Keratinocyte (primary cell): ENCODE measurements at regions not wholly inside any gene's neighbourhood (a gene's known extent, or its start where the extent isn't known, plus 50 kb on each side); places are given as distances from the start of the nearest gene placed in this dataset.

Experiments
- DNase-seq: peaks from one replicate; pipeline ENCODE4 v3.0.0-alpha.2; 2011; ENCODE audit warnings: low read depth, missing footprints, low spot score
- FAIRE-seq: peaks from 2 replicates; lab custom pipeline; 2011; peaks lifted over from hg19 to GRCh38; lab: Jason Lieb, UNC
- H2AFZ ChIP-seq: 2 replicates; pipeline ENCODE4 v1.6.0; 2012; ENCODE audit warnings: low read length, control low read depth, inconsistent platforms; ENCODE audit not compliant: control insufficient read depth
- H3K27ac ChIP-seq: 2 replicates; pipeline ENCODE4 v1.5.1; 2011; ENCODE audit warnings: low read length; ENCODE audit not compliant: control insufficient read depth, insufficient read depth
- H3K27me3 ChIP-seq: 3 replicates; pipeline ENCODE4 v1.6.0; 2011; ENCODE audit warnings: low read length; ENCODE audit not compliant: control insufficient read depth, insufficient read depth; ENCODE audit errors: extremely low read depth
- H3K36me3 ChIP-seq, 2 experiments: 2 replicates in 1 of 2; 3 replicates in 1 of 2; pipeline ENCODE4 v1.5.1; 2011; ENCODE audit warnings: low read length in 2 of 2, mild to moderate bottlenecking in 1 of 2; ENCODE audit not compliant: control insufficient read depth in 2 of 2, insufficient read depth in 2 of 2; ENCODE audit errors: extremely low read depth in 1 of 2
- H3K4me1 ChIP-seq: 3 replicates; pipeline ENCODE4 v1.5.1; 2011; ENCODE audit warnings: low read length; ENCODE audit not compliant: control insufficient read depth, insufficient read depth; ENCODE audit errors: extremely low read depth
- H3K4me2 ChIP-seq: 3 replicates; pipeline ENCODE4 v1.6.0; 2011; ENCODE audit warnings: low read depth, low read length; ENCODE audit not compliant: control insufficient read depth, insufficient read depth; ENCODE audit errors: extremely low read depth
- H3K4me3 ChIP-seq, 3 experiments: fragments of 200-600 bp in 1 of 3; sonication (generic) in 1 of 3; 2 replicates in 2 of 3; 3 replicates in 1 of 3; pipeline ENCODE4 v1.5.1; 2011 to 2016; ENCODE audit warnings: low read length in 3 of 3, mild to moderate bottlenecking in 3 of 3, control low read depth in 2 of 3, inconsistent platforms in 1 of 3, low read depth in 1 of 3, mixed read lengths in 1 of 3, mixed run types in 1 of 3, moderate library complexity in 1 of 3; ENCODE audit not compliant: control insufficient read depth in 2 of 3, insufficient read depth in 2 of 3; ENCODE audit errors: extremely low read depth in 1 of 3
- H3K79me2 ChIP-seq: 2 replicates; pipeline ENCODE4 v1.6.0; 2012; ENCODE audit warnings: low read length; ENCODE audit not compliant: control insufficient read depth, insufficient read depth
- H3K9ac ChIP-seq: 3 replicates; pipeline ENCODE4 v1.6.0; 2011; ENCODE audit warnings: low read length; ENCODE audit not compliant: control insufficient read depth, insufficient read depth; ENCODE audit errors: extremely low read depth
- H3K9me1 ChIP-seq: 3 replicates; pipeline ENCODE4 v1.6.0; 2011; ENCODE audit warnings: low read length; ENCODE audit not compliant: control insufficient read depth, insufficient read depth; ENCODE audit errors: extremely low read depth
- H3K9me3 ChIP-seq: 2 replicates; pipeline ENCODE4 v1.5.1; 2012; ENCODE audit warnings: low read depth, low read length; ENCODE audit not compliant: control insufficient read depth
- H4K20me1 ChIP-seq: 3 replicates; pipeline ENCODE4 v1.6.0; 2011; ENCODE audit warnings: low read length; ENCODE audit not compliant: control insufficient read depth, insufficient read depth; ENCODE audit errors: extremely low read depth
- EZH2 ChIP-seq: IDR thresholded peaks from one replicate; pipeline ENCODE4 v1.6.1; 2012; ENCODE audit warnings: inconsistent platforms, mild to moderate bottlenecking, low read length, moderate library complexity
- dilution Hi-C: fragments of 300-500 bp; cut with MboI; formaldehyde crosslinking; loops from one replicate; pipeline ENCODE4 v1.7.0; 2020; ENCODE audit warnings: low sequenced_read_pairs; ENCODE audit not compliant: extremely low pct_ligation_motif_present
- TF ChIP-seq, protein P1 (sequence below), 3 experiments: IDR thresholded peaks in 1 of 3; conservative IDR thresholded peaks in 1 of 3; optimal IDR thresholded peaks in 1 of 3; 2 replicates in 2 of 3; 3 replicates in 1 of 3; pipeline versions ENCODE3 to v1.5.1; 2011; ENCODE audit warnings: low read length in 3 of 3, mild to moderate bottlenecking in 3 of 3, moderate library complexity in 2 of 3, control low read depth in 1 of 3, inconsistent platforms in 1 of 3; ENCODE audit not compliant: insufficient read depth in 2 of 3; ENCODE audit errors: extremely low read depth in 1 of 3

GRCh38 chr6:6872459-6873344 is 235.1 kb upstream of the RREB1 start:
- Histone ChIP-seq H2AFZ (no peak overlapping the region), H3K36me3 (no peaks in the 10 kb centered on the region), H3K27ac (no peak overlapping the region), H3K27me3 (no peaks in the 10 kb centered on the region), H4K20me1 (no peaks in the 10 kb centered on the region), H3K9me1 (no peaks in the 10 kb centered on the region), H3K9me3 (no peaks in the 10 kb centered on the region), H3K9ac (no peak overlapping the region), H3K4me1 (no peaks in the 10 kb centered on the region), H3K4me3 (no peak overlapping the region), H3K79me2 (no peaks in the 10 kb centered on the region), H3K4me2 (no peak overlapping the region)
- DNase-seq (no peak), FAIRE-seq (no peak)
- TF ChIP-seq, protein P1, sequence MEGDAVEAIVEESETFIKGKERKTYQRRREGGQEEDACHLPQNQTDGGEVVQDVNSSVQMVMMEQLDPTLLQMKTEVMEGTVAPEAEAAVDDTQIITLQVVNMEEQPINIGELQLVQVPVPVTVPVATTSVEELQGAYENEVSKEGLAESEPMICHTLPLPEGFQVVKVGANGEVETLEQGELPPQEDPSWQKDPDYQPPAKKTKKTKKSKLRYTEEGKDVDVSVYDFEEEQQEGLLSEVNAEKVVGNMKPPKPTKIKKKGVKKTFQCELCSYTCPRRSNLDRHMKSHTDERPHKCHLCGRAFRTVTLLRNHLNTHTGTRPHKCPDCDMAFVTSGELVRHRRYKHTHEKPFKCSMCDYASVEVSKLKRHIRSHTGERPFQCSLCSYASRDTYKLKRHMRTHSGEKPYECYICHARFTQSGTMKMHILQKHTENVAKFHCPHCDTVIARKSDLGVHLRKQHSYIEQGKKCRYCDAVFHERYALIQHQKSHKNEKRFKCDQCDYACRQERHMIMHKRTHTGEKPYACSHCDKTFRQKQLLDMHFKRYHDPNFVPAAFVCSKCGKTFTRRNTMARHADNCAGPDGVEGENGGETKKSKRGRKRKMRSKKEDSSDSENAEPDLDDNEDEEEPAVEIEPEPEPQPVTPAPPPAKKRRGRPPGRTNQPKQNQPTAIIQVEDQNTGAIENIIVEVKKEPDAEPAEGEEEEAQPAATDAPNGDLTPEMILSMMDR (optimal IDR thresholded peaks at IDR 0.05 in 1 of 3, IDR thresholded peaks at IDR 0.05 in 1 of 3, conservative IDR thresholded peaks at IDR 0.05 in 1 of 3; ENCODE audit: extremely low read depth in 1 of 3, insufficient read depth in 2 of 3, low read length in 3 of 3): no peak
- TF ChIP-seq EZH2: no peak
- dilution Hi-C loops: no loop called here

DNA sequence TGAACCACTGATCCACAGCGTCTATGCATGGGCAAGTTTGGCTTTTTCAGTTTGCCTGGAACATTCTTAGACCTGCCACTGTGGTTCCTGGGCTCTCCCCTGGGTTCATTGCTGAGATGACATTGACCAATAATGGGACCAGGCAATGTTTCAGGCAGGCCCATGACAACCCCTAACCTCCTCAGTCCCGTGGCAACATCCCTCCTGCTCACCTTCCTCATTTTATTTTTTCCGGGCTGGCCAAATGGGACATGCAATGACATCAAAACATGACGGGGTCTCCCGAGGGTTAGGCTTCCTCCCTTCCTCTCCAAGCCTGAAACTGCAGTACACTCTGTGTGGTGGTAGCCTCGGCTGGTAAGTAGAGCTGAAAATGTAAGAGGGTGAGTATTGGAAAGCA is 234.0 kb upstream of the RREB1 start:
- H3K4me2 ChIP-seq: no peak overlapping the region
- dilution Hi-C loops: no loop called here
- H3K27me3 ChIP-seq: no peaks in the 10 kb centered on the region
- H4K20me1 ChIP-seq: no peaks in the 10 kb centered on the region
- no peaks in the 10 kb centered on the region for H3K79me2 ChIP-seq
- H3K27ac ChIP-seq: no peak overlapping the region
- DNase-seq: no peak
- H2AFZ ChIP-seq: no peak overlapping the region
- H3K36me3 ChIP-seq: no peaks in the 10 kb centered on the region
- FAIRE-seq: no peak
- H3K9me3 ChIP-seq: no peaks in the 10 kb centered on the region
- no peak overlapping the region for H3K9ac ChIP-seq
- H3K9me1 ChIP-seq: no peaks in the 10 kb centered on the region
- TF ChIP-seq EZH2: no peak
- TF ChIP-seq, protein P1 (optimal IDR thresholded peaks at IDR 0.05 in 1 of 3, IDR thresholded peaks at IDR 0.05 in 1 of 3, conservative IDR thresholded peaks at IDR 0.05 in 1 of 3; ENCODE audit: extremely low read depth in 1 of 3, insufficient read depth in 2 of 3, low read length in 3 of 3): no peak
- peaks cover 1% of the 10 kb centered on the region for H3K4me1 ChIP-seq
- no peak overlapping the region for H3K4me3 ChIP-seq
